Hippocampal formation (tissue), 2 donors: ENCODE measurements at regions not wholly inside any gene's neighbourhood (a gene's known extent, or its start where the extent isn't known, plus 50 kb on each side); places are given as distances from the start of the nearest gene placed in this dataset.

ENCODE experiments used
- DNase-seq, 2 donors: peaks; one replicate each; lab custom pipeline; 2025; lab: John Stamatoyannopoulos, UW

- no peak for DNase-seq
Observed at GRCh38 chr5:73374520-73375190, 73.9 kb downstream of the FOXD1 start.

GRCh38 chr5:73373814-73374510, 74.6 kb downstream of the FOXD1 start:
- DNase-seq, result no peak

- no peak for DNase-seq
Observed at GRCh38 chr5:73370640-73371583, 77.7 kb downstream of the FOXD1 start.

GRCh38 chr5:73370095-73370494, 78.5 kb downstream of the FOXD1 start:
- no peak for DNase-seq

- DNase-seq, result no peak
Observed at GRCh38 chr5:73369278-73369677, 79.3 kb downstream of the FOXD1 start.

- DNase-seq, result no peak
Observed at GRCh38 chr5:73367650-73368049, 80.9 kb downstream of the FOXD1 start.

- DNase-seq, result no peak
Observed at GRCh38 chr5:73365990-73366667, 82.4 kb downstream of the FOXD1 start.

GRCh38 chr5:73365301-73365853, 83.2 kb downstream of the FOXD1 start:
- DNase-seq, result peak in 1 of 2 donors; percentile 51

GRCh38 chr5:73363911-73364730, 84.5 kb downstream of the FOXD1 start:
- DNase-seq, result no peak

GRCh38 chr5:73359395-73359794, 89.2 kb downstream of the FOXD1 start:
- DNase-seq, result no peak

- no peak for DNase-seq
Observed at GRCh38 chr5:73358366-73358765, 90.2 kb downstream of the FOXD1 start.

- no peak for DNase-seq
Observed at GRCh38 chr5:73357576-73357975, 91.0 kb downstream of the FOXD1 start.

- no peak for DNase-seq
Observed at GRCh38 chr5:73355108-73355507, 93.5 kb downstream of the FOXD1 start.

GRCh38 chr5:73354406-73354805, 94.2 kb downstream of the FOXD1 start:
- no peak for DNase-seq

GRCh38 chr5:73352649-73353230, 95.8 kb downstream of the FOXD1 start:
- no peak for DNase-seq

- DNase-seq, result no peak
Observed at GRCh38 chr5:73352243-73352642, 96.3 kb downstream of the FOXD1 start.

GRCh38 chr5:73351593-73351992, 97.0 kb downstream of the FOXD1 start:
- no peak for DNase-seq

GRCh38 chr5:73346878-73347408, 101.6 kb downstream of the FOXD1 start:
- DNase-seq, result no peak

- DNase-seq, result no peak
Observed at GRCh38 chr5:73344835-73345234, 103.7 kb downstream of the FOXD1 start.

GRCh38 chr5:73339711-73340110, 108.9 kb downstream of the FOXD1 start:
- no peak for DNase-seq
